NCI-H446 (cell line): ENCODE measurements at regions not wholly inside any gene's neighbourhood (a gene's known extent, or its start where the extent isn't known, plus 50 kb on each side); places are given as distances from the start of the nearest gene placed in this dataset.
"Not testable (repeated sequence)": the region's sequence is repeated elsewhere in the genome, so short reads cannot be mapped to it uniquely, and the experiment has no call there.

Source experiments
- DNase-seq, 2 experiments: peaks; one replicate each; lab custom pipeline; 2025; lab: John Stamatoyannopoulos, UW

GRCh38 chr15:70524470-70524869, 238.9 kb downstream of the UACA start:
- DNase-seq = no peak

GRCh38 chr15:70523616-70524015, 239.7 kb downstream of the UACA start:
- DNase-seq = no peak

GRCh38 chr15:70523192-70523591, 240.2 kb downstream of the UACA start:
- DNase-seq = no peak

GRCh38 chr15:70522323-70522966, 240.9 kb downstream of the UACA start:
- DNase-seq = no peak

GRCh38 chr15:70521576-70522322, 241.6 kb downstream of the UACA start:
- DNase-seq = no peak

GRCh38 chr15:70519616-70520015, 243.7 kb downstream of the UACA start:
- DNase-seq = no peak

GRCh38 chr15:70519004-70519365, 244.4 kb downstream of the UACA start:
- DNase-seq = no peak

- no peak for DNase-seq
These were observed 245.0 kb downstream of the UACA start for GRCh38 chr15:70518201-70519003.

- no peak for DNase-seq
These were observed 246.2 kb downstream of the UACA start for GRCh38 chr15:70517194-70517590.

- DNase-seq = no peak
These were observed 246.8 kb downstream of the UACA start for GRCh38 chr15:70516408-70517193.

GRCh38 chr15:70514251-70514650, 249.1 kb downstream of the UACA start:
- no peak for DNase-seq

- DNase-seq = no peak
These were observed 249.5 kb downstream of the UACA start for GRCh38 chr15:70513819-70514218.

GRCh38 chr15:70512772-70513362, 250.5 kb downstream of the UACA start:
- peak in 1 of 2 experiments; percentile 20 for DNase-seq

GRCh38 chr15:70511972-70512587, 251.3 kb downstream of the UACA start:
- DNase-seq = not testable (repeated sequence)

GRCh38 chr15:70510433-70510832, 252.9 kb downstream of the UACA start:
- no peak for DNase-seq

- no peak for DNase-seq
These were observed 253.6 kb downstream of the UACA start for GRCh38 chr15:70509731-70510143.

- DNase-seq = no peak
These were observed 254.1 kb downstream of the UACA start for GRCh38 chr15:70509282-70509662.

GRCh38 chr15:70508561-70509281, 254.6 kb downstream of the UACA start:
- no peak for DNase-seq

GRCh38 chr15:70507772-70508371, 255.5 kb downstream of the UACA start:
- no peak for DNase-seq
